GM18867 (cell line): ENCODE measurements at regions not wholly inside any gene's neighbourhood (a gene's known extent, or its start where the extent isn't known, plus 50 kb on each side); places are given as distances from the start of the nearest gene placed in this dataset.

ENCODE experiments used
- ATAC-seq: cut with Tn5 transposase; IDR thresholded peaks from one replicate; pipeline ENCODE4 v1.9.1; 2021; ENCODE audit warnings: mild to moderate bottlenecking, moderate library complexity; ENCODE audit not compliant: unreplicated experiment

- no peak for ATAC-seq
Observed at GRCh38 chr2:150319658-150320555, 167.6 kb downstream of the RND3 start.

- ATAC-seq, result no peak
Observed at GRCh38 chr2:150319085-150319484, 168.4 kb downstream of the RND3 start.

- no peak for ATAC-seq
Observed at GRCh38 chr2:150312271-150312670, 175.2 kb downstream of the RND3 start.

GRCh38 chr2:150309311-150310080, 178.0 kb downstream of the RND3 start:
- ATAC-seq, result no peak

GRCh38 chr2:150307258-150307657, 180.2 kb downstream of the RND3 start:
- no peak for ATAC-seq

- ATAC-seq, result no peak
Observed at GRCh38 chr2:150303281-150303680, 184.2 kb downstream of the RND3 start.

GRCh38 chr2:150298571-150299305, 188.7 kb downstream of the RND3 start:
- no peak for ATAC-seq

GRCh38 chr2:150296770-150297546, 190.5 kb downstream of the RND3 start:
- no peak for ATAC-seq

- ATAC-seq, result no peak
Observed at GRCh38 chr2:150295544-150295943, 191.9 kb downstream of the RND3 start.

GRCh38 chr2:150293771-150294170, 193.7 kb downstream of the RND3 start:
- ATAC-seq, result no peak

GRCh38 chr2:150292807-150293206, 194.7 kb downstream of the RND3 start:
- no peak for ATAC-seq

GRCh38 chr2:150292192-150292591, 195.3 kb downstream of the RND3 start:
- no peak for ATAC-seq

GRCh38 chr2:150286730-150287362, 200.6 kb downstream of the RND3 start:
- ATAC-seq, result no peak

- ATAC-seq, result no peak
Observed at GRCh38 chr2:150284116-150284515, 203.4 kb downstream of the RND3 start.

GRCh38 chr2:150282771-150283371, 204.6 kb downstream of the RND3 start:
- no peak for ATAC-seq

GRCh38 chr2:150282357-150282756, 205.1 kb downstream of the RND3 start:
- no peak for ATAC-seq

- ATAC-seq, result no peak
Observed at GRCh38 chr2:150280231-150280630, 207.2 kb downstream of the RND3 start.

- ATAC-seq, result no peak
Observed at GRCh38 chr2:150279686-150280085, 207.8 kb downstream of the RND3 start.

- ATAC-seq, result no peak
Observed at GRCh38 chr2:150276737-150277136, 210.7 kb downstream of the RND3 start.

GRCh38 chr2:150274108-150274507, 213.4 kb downstream of the RND3 start:
- no peak for ATAC-seq
